Gastroesophageal sphincter (tissue), 4 donors: ENCODE measurements at regions not wholly inside any gene's neighbourhood (a gene's known extent, or its start where the extent isn't known, plus 50 kb on each side); places are given as distances from the start of the nearest gene placed in this dataset.

ENCODE experiments used
- ATAC-seq: fragments of 150-250 bp; one replicate; pipeline ENCODE4 v1.9.1; 2016; ENCODE audit warnings: mild to moderate bottlenecking, moderate library complexity
- H3K27ac ChIP-seq, 4 donors: fragments of 200-600 bp; sonication (generic) in 3 of 4; 1 replicate in 3 of 4; 2 replicates in 1 of 4; pipeline ENCODE4 v1.5.1; 2016 to 2019
- H3K27me3 ChIP-seq: fragments of 200-600 bp; sonication (generic); one replicate; pipeline ENCODE4 v1.5.1; 2019
- H3K36me3 ChIP-seq, 2 donors: fragments of 200-600 bp; sonication (generic); one replicate each; pipeline ENCODE4 v1.5.1; 2019; ENCODE audit warnings: control low read depth in 1 of 2
- H3K4me1 ChIP-seq, 3 donors: fragments of 200-600 bp; sonication (generic); 1 replicate in 2 of 3; 2 replicates in 1 of 3; pipeline ENCODE4 v1.5.1; 2016 to 2019; ENCODE audit warnings: control low read depth in 2 of 3
- H3K4me3 ChIP-seq, 2 donors: fragments of 200-600 bp; sonication (generic); one replicate each; pipeline ENCODE4 v1.5.1; 2019; ENCODE audit warnings: mild to moderate bottlenecking in 1 of 2, moderate library complexity in 1 of 2
- H3K9me3 ChIP-seq, 3 donors: fragments of 200-600 bp; sonication (generic); one replicate each; pipeline ENCODE4 v1.5.1; 2017 to 2019; ENCODE audit warnings: control low read depth in 2 of 3
- EP300 ChIP-seq: sonication (generic); formaldehyde crosslinking; IDR thresholded peaks from one replicate; pipeline ENCODE4 v1.6.1; 2017; ENCODE audit warnings: antibody characterized with exemption, mild to moderate bottlenecking
- POLR2A ChIP-seq, 2 donors: fragments of 450-650 bp; IDR thresholded peaks; one replicate each; pipeline ENCODE4 v1.6.1; 2017; ENCODE audit warnings: antibody characterized with exemption in 2 of 2, mild to moderate bottlenecking in 2 of 2, moderate library complexity in 1 of 2
- POLR2AphosphoS5 ChIP-seq: sonication (generic); formaldehyde crosslinking; IDR thresholded peaks from one replicate; pipeline ENCODE4 v1.6.1; 2017; ENCODE audit warnings: antibody characterized with exemption
- WGBS, 2 donors: methylation state at CpG; one replicate each; pipeline ENCODE4 v1.1.5; 2018; ENCODE audit warnings: low coverage in 1 of 2; 5-methylcytosine and 5-hydroxymethylcytosine counted together
- TF ChIP-seq, protein P1 (sequence below), 4 experiments: fragments of 200-600 bp in 2 of 4; fragments of 450-650 bp in 2 of 4; sonication (generic) in 1 of 4; IDR thresholded peaks; one replicate each; pipeline ENCODE4 v1.5.1; 2017 to 2019; ENCODE audit warnings: antibody characterized with exemption in 4 of 4, mild to moderate bottlenecking in 2 of 4, moderate library complexity in 2 of 4

DNA sequence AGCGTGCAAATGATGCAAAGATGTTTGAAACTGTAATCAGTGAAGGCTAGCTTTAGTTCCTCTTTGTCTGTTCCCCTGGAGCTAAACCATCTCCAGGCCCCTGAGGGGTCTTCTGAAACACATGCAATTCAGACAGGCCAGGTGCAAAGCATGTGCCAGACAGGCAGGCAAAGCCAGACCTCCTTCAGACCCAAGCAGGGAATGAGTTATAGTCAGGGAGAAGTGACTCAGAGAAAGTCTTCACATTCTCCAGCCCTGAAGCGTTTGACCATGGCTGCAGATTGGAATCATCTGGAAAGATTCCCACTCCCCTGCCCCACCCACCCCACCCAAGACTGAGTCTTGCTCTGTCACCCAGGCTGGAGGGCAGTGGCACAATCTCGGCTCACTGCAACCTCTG, 187.0 kb upstream of the ISX start:
- 75% methylated on average over 1 of the region's 3 CpGs for WGBS, 2 donors
- TF ChIP-seq POLR2A (IDR thresholded peaks at IDR 0.05): no peak
- TF ChIP-seq EP300: no peak
- TF ChIP-seq, protein P1, sequence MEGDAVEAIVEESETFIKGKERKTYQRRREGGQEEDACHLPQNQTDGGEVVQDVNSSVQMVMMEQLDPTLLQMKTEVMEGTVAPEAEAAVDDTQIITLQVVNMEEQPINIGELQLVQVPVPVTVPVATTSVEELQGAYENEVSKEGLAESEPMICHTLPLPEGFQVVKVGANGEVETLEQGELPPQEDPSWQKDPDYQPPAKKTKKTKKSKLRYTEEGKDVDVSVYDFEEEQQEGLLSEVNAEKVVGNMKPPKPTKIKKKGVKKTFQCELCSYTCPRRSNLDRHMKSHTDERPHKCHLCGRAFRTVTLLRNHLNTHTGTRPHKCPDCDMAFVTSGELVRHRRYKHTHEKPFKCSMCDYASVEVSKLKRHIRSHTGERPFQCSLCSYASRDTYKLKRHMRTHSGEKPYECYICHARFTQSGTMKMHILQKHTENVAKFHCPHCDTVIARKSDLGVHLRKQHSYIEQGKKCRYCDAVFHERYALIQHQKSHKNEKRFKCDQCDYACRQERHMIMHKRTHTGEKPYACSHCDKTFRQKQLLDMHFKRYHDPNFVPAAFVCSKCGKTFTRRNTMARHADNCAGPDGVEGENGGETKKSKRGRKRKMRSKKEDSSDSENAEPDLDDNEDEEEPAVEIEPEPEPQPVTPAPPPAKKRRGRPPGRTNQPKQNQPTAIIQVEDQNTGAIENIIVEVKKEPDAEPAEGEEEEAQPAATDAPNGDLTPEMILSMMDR (IDR thresholded peaks at IDR 0.05): no peak
- no peak for TF ChIP-seq POLR2AphosphoS5
- H3K27me3 ChIP-seq: peaks cover 8% of the 10 kb centered on the region
- H3K9me3 ChIP-seq: no peaks in the 10 kb centered on the region
- ATAC-seq: no peak
- no peaks in the 10 kb centered on the region for H3K36me3 ChIP-seq
- H3K4me3 ChIP-seq: no peak overlapping the region
- no peak overlapping the region for H3K27ac ChIP-seq
- H3K4me1 ChIP-seq: no peaks in the 10 kb centered on the region

DNA sequence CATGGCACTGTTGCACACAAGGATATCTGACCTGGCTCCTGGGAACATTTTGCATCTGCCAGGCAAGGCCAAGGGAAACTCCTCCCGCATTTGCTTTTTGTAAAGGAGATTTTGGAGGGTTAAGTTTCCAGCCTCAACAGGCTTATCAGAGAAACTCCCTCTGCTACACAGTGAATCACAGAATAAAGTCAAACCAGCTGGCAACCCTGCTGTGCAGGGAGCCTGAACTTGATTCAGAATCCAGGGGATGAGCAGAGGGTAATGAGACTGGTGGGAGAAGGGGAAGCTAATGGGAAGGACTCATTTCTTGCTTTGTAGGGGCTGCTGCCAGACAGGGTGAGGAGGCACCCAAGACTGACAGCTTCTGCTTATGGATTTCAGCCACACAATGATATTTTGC, 185.3 kb upstream of the ISX start:
- Histone ChIP-seq H3K27ac (no peak overlapping the region), H3K27me3 (peaks cover 8% of the 10 kb centered on the region), H3K4me1 (no peaks in the 10 kb centered on the region), H3K36me3 (no peaks in the 10 kb centered on the region), H3K9me3 (no peaks in the 10 kb centered on the region), H3K4me3 (no peak overlapping the region)
- no peak for TF ChIP-seq POLR2A (IDR thresholded peaks at IDR 0.05)
- TF ChIP-seq, protein P1 (IDR thresholded peaks at IDR 0.05): no peak
- TF ChIP-seq EP300: no peak
- no peak for TF ChIP-seq POLR2AphosphoS5
- ATAC-seq: no peak
- WGBS, 2 donors: 100% methylated on average over 1 of the region's 1 CpG

DNA sequence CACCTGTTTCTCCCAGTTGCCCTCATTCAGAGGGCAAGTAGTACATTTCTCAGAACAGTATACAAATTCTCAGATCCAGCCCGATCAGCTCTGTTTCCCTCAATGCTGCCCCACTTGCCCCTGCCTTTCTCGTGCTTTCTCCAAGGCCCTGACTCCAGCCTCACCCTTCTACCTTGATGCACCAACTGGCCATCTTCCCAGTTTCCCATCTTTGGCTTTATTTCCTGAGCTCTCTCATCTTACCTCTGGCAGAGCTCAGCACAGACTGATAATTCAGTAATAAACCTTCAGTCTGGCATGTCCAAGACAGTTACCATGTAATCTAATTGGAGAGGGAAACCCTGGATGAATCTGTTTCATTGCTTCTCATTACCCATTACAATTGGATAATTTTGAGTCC, 184.5 kb upstream of the ISX start:
- ATAC-seq: no peak
- no peak overlapping the region for H3K4me3 ChIP-seq
- TF ChIP-seq, protein P1 (IDR thresholded peaks at IDR 0.05): no peak
- TF ChIP-seq POLR2A (IDR thresholded peaks at IDR 0.05) (no peak), POLR2AphosphoS5 (no peak), EP300 (no peak)
- no peaks in the 10 kb centered on the region for H3K4me1 ChIP-seq
- no peaks in the 10 kb centered on the region for H3K36me3 ChIP-seq
- 65 to 83% methylated on average over 2 of the region's 2 CpGs for WGBS, 2 donors
- no peak overlapping the region for H3K27ac ChIP-seq
- peaks cover 8% of the 10 kb centered on the region for H3K27me3 ChIP-seq
- no peaks in the 10 kb centered on the region for H3K9me3 ChIP-seq

DNA sequence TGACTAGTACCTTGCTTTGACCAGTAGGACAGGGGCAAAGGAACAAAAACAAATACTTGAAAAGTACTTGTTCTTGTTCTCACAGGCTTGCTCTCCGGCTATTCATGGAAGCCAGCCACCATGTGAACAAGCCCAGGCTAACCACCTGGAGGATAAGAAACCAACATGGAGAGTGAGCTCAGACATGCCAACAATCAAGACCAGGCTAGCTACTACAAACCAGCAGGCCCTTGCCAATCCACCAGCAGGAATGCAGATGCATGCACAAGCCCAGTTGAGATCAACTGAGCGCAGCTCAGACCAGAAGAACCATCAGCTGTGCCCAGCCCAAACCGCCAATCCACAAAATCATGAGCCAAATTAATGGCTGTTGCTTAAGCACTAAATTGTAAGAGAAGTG, 180.1 kb upstream of the ISX start:
- TF ChIP-seq, protein P1 (IDR thresholded peaks at IDR 0.05): no peak
- TF ChIP-seq POLR2AphosphoS5 (no peak), EP300 (no peak)
- no peak for ATAC-seq
- Histone ChIP-seq H3K27ac (no peak overlapping the region), H3K36me3 (no peaks in the 10 kb centered on the region), H3K9me3 (peaks cover 0 to 17% (median 0%) of the 10 kb centered on the region in 3 donors), H3K4me3 (no peak overlapping the region), H3K27me3 (peaks cover 3% of the 10 kb centered on the region), H3K4me1 (no peaks in the 10 kb centered on the region)
- WGBS, 2 donors: 76 to 100% methylated on average over 1 to 3 of the region's 3 CpGs

- H3K9me3 ChIP-seq: peaks cover 0 to 17% (median 0%) of the 10 kb centered on the region in 3 donors
- H3K27me3 ChIP-seq: peaks cover 3% of the 10 kb centered on the region
- 23 to 75% methylated on average over 2 of the region's 2 CpGs for WGBS, 2 donors
- no peaks in the 10 kb centered on the region for H3K36me3 ChIP-seq
- TF ChIP-seq POLR2AphosphoS5 (no peak), EP300 (no peak), POLR2A (IDR thresholded peaks at IDR 0.05) (no peak)
- TF ChIP-seq, protein P1 (IDR thresholded peaks at IDR 0.05): no peak
- no peak for ATAC-seq
- H3K4me3 ChIP-seq: no peak overlapping the region
- H3K27ac ChIP-seq: no peak overlapping the region
- H3K4me1 ChIP-seq: no peaks in the 10 kb centered on the region
Measured at GRCh38 chr22:34886391-34886790, 179.6 kb upstream of the ISX start.
